Bronchial epithelial cell (primary cell): ENCODE measurements at regions not wholly inside any gene's neighbourhood (a gene's known extent, or its start where the extent isn't known, plus 50 kb on each side); places are given as distances from the start of the nearest gene placed in this dataset.
A peak's percentile ranks its signal among the peaks of the same experiment; 100 is the strongest.

Experiments used
- DNase-seq: peaks from one replicate; pipeline ENCODE4 v3.0.0-alpha.2; 2010; ENCODE audit warnings: low read depth
- FAIRE-seq: peaks from 2 replicates; lab custom pipeline; 2011; peaks lifted over from hg19 to GRCh38; lab: Jason Lieb, UNC
- H3K27me3 ChIP-seq: 2 replicates; pipeline ENCODE4 v1.5.1; 2011; ENCODE audit warnings: low read length; ENCODE audit not compliant: control insufficient read depth, insufficient read depth
- H3K36me3 ChIP-seq: 2 replicates; pipeline ENCODE4 v1.5.1; 2011; ENCODE audit warnings: low read length; ENCODE audit not compliant: control insufficient read depth, insufficient read depth
- H3K4me3 ChIP-seq: 2 replicates; pipeline ENCODE4 v1.5.1; 2011; ENCODE audit warnings: mild to moderate bottlenecking, low read depth, low read length, control low read depth
- CTCF ChIP-seq: IDR thresholded peaks from 2 replicates; pipeline ENCODE4 v1.5.1; 2011; ENCODE audit warnings: mild to moderate bottlenecking, moderate library complexity, low read length, control low read depth, inconsistent platforms; ENCODE audit not compliant: insufficient read depth, severe bottlenecking

GRCh38 chr13:61086087-61086486 lies 329.6 kb downstream of the PCDH20 start:
- H3K27me3 ChIP-seq: no peaks in the 10 kb centered on the region
- H3K4me3 ChIP-seq: no peak overlapping the region
- FAIRE-seq (no peak), DNase-seq (peak; percentile 36)
- no peaks in the 10 kb centered on the region for H3K36me3 ChIP-seq
- TF ChIP-seq CTCF: no peak

GRCh38 chr13:61084988-61085387 lies 330.7 kb downstream of the PCDH20 start:
- FAIRE-seq: no peak
- Histone ChIP-seq H3K36me3 (no peaks in the 10 kb centered on the region), H3K4me3 (no peak overlapping the region), H3K27me3 (no peaks in the 10 kb centered on the region)
- TF ChIP-seq CTCF: no peak
- peak; percentile 52 for DNase-seq

GRCh38 chr13:61078976-61079770 lies 336.5 kb downstream of the PCDH20 start:
- TF ChIP-seq CTCF: no peak
- no peaks in the 10 kb centered on the region for H3K36me3 ChIP-seq
- DNase-seq: no peak
- FAIRE-seq: no peak
- H3K4me3 ChIP-seq: no peak overlapping the region
- no peaks in the 10 kb centered on the region for H3K27me3 ChIP-seq

GRCh38 chr13:61052175-61052574 lies 363.5 kb downstream of the PCDH20 start:
- no peak for TF ChIP-seq CTCF
- Histone ChIP-seq H3K4me3 (no peak overlapping the region), H3K27me3 (no peaks in the 10 kb centered on the region), H3K36me3 (no peaks in the 10 kb centered on the region)
- DNase-seq: no peak
- no peak for FAIRE-seq

- H3K27me3 ChIP-seq: no peaks in the 10 kb centered on the region
- FAIRE-seq (no peak), DNase-seq (peak; percentile 41)
- no peak for TF ChIP-seq CTCF
- H3K4me3 ChIP-seq: no peak overlapping the region
- no peaks in the 10 kb centered on the region for H3K36me3 ChIP-seq
Measured at GRCh38 chr13:61045251-61045650, 370.4 kb downstream of the PCDH20 start.

- DNase-seq (no peak), FAIRE-seq (no peak)
- H3K36me3 ChIP-seq: no peaks in the 10 kb centered on the region
- H3K4me3 ChIP-seq: no peak overlapping the region
- no peaks in the 10 kb centered on the region for H3K27me3 ChIP-seq
- TF ChIP-seq CTCF: no peak
Measured at GRCh38 chr13:61040181-61040580, 375.5 kb downstream of the PCDH20 start.
